GM08714 (cell line): ENCODE measurements at regions not wholly inside any gene's neighbourhood (a gene's known extent, or its start where the extent isn't known, plus 50 kb on each side); places are given as distances from the start of the nearest gene placed in this dataset.
"Not testable (repeated sequence)": the region's sequence is repeated elsewhere in the genome, so short reads cannot be mapped to it uniquely, and the experiment has no call there.

Experiments used
- H3K4me3 ChIP-seq: fragments of 200-500 bp; sonication (Bioruptor generic); 2 replicates; pipeline ENCODE4 v1.5.1; 2014; ENCODE audit warnings: mild to moderate bottlenecking, low read length, inconsistent platforms
- ZNF274 ChIP-seq: IDR thresholded peaks from 2 replicates; pipeline ENCODE4 v1.6.1; 2012; ENCODE audit warnings: mild to moderate bottlenecking, low read depth, low read length

DNA sequence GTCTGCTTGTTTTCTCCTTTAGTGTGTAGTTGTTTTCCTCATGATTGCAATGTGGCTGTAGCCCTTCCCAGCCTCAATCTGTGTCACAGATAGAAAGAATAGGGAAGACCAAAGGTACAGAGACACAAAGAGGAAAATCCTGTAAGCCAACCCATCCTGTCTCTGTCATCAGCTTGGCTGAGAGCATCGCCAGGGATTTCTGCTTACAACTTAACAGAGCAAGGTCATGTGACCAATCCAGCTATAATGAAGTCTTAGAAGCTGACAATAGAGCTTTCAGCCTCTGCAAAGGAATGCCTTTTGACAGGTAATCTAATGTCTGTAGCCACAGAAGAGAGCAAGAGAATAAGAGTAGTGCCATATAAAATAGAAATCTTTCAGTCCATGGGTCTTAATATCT is 1598.0 kb upstream of the AGA start:
- H3K4me3 ChIP-seq = no peak overlapping the region
- TF ChIP-seq ZNF274 = no peak

DNA sequence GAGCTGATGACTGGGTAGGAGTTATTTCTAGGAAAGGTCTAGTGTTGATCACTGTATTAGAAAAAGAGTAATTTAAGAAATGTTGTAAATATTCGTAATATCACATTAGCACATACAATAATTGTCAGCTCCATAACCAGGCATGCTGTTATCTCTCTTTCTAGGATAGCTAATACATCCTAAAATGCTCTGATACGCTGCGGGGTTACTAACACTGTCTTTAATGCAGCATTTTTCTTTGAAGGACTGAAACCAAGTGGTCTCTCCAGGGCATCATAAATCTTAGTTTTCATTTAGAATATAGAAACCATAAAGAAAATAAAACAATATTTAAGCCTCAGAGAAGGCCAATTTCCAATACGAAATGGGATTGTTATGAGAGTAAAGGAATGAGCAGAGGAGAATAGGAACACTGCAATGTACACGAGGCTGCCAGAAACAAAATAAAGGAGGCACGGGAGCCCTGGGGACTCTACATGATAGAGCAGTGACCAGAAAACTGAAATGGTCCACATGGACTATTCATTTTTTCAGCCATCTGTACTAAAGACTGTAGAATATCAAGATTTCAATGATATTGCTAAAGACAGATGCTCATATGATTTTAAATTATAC is 1606.7 kb upstream of the AGA start:
- TF ChIP-seq ZNF274 = no peak
- no peak overlapping the region for H3K4me3 ChIP-seq

DNA sequence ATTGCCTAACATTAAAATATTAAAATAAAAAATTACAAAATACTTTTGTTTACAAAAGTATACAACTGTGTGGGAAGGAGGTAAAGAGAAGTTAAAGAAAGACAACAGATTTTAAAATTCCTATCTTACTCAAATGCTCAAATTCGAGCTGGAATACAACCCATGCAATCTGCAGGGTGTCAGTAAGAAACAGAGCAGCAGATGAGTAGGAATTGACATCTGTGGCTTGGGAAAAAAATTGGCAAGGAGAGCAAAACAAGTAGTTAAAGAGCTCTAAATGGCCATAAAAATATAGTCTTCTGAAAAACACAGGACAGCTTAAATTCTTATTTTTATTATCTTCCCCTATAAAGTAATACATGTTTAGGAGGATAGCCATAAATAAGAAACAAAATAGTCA is 1609.0 kb upstream of the AGA start:
- no peak for TF ChIP-seq ZNF274
- H3K4me3 ChIP-seq = no peak overlapping the region

DNA sequence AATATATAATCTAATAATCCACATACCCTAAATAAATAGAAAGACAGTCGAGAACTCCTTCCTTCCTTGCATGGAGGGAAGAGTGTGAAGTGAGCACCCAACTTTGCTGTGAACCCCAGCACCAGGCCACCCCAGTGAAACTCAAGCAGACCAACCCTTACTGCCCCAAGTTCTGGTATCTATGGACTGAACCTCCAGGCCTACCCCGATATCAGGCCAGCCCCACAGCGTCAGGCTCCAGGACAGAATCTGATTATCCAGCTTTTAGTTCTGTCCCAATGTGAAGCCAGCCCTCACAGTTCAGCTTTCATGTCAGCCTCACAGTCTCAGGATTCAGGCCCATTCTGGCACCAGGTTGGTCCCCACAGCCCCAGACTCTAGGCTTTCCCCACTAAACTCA is 1617.2 kb upstream of the AGA start:
- TF ChIP-seq ZNF274 = no peak
- H3K4me3 ChIP-seq = no peak overlapping the region

DNA sequence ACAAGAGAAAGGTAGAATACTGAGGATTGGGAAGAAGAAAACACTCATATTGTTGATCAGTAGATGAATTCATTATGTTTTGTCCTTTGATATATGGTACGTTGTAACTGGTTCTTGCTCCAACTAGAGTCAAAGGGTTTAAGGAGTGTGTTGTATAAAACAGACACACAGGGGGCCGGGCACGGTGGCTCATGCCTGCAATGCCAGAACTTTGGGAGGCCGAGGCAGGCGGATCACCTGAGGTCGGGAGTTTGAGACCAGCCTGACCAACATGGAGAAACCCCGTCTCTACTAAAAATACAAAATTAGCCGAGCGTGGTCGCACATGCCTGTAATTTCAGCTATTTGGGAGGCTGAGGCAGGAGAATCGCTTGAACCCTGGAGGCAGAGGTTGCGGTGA is 1624.0 kb upstream of the AGA start:
- H3K4me3 ChIP-seq = not testable (repeated sequence)

DNA sequence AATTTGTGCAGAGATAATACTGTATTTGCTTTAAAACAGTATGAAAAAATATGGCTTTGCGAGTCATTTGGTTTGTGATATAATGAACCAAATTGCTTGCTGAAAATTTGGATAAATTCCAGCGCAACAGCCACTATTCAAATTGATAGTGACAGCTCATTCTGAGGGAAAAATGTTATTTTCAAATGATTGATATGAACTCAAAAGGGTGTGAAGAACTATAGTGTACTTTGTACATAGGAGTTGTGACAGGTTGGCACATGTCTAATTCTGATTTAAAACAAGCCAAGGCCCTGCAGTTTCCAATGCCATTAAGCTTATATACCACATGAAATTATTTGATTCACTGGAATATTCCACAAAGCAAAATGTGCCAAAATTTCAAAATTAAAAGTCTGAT is 1628.9 kb upstream of the AGA start:
- no peak for TF ChIP-seq ZNF274
- H3K4me3 ChIP-seq = no peak overlapping the region

DNA sequence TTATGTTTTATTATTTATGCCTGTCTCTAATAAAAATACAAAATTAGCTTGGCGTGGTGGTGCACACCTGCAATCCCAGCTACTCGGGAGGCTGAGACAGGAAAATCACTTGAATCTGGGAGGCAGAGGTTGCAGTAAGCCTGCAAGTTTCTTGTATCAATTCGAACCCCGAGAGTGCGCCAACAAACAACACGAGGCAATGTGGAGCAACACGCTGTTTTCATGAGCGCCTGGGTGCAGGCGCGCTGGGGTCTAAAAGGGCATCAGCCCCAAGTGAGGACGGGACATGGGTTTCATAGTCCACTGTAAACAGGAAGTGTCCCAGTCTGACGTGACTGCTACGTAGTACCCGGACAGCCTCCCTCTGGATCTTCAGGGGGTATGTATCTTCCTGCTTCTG is 1634.6 kb upstream of the AGA start:
- no peak for TF ChIP-seq ZNF274
- H3K4me3 ChIP-seq = no peak overlapping the region

DNA sequence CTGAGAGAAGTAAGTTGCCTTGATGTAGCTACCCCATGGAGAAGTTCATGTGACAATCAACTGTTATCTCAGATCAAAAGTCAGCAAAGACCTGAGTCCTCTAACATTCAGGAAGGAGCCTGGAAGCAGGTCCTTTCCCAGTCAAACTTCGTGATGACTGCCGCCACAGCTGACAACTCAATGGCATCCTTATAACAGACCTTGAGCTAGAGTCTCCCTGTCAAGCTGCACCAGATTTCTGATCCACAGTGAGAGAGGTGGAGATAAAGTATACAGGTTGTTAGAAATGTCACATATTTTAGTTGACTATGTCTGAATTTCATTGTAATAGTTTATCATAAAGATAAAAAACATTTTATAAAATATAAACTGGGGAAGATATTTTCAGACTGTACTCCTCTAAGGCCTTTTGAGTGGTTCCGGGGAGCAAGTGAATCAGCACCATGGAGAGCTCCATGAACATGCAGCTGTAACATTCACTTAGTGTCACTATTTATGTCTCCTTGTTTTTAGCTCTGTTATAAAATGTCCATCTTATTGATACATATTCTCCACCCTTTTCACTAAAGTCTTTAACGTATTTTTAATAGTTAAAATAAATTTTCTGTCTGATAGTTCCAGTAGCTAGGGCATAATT is 1653.5 kb upstream of the AGA start:
- TF ChIP-seq ZNF274 = no peak
- no peak overlapping the region for H3K4me3 ChIP-seq

DNA sequence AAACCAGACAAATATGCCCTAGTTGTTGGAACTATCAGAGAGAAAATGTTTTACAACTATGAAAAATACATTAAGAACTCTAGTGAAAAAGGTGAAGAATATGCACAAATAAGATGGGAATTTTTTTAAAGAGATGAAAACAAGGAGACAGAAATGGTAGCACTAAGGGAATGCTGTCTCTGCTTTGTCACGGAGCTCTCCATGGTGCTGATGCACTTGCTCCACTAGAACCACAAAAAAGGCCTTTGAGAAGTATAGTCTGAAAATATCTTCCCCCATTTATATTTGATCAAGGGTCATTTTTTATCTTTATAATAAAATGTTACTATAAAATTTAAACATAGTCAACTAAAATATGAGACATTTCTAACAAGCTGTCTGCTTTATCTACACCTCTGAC is 1655.5 kb upstream of the AGA start:
- H3K4me3 ChIP-seq = no peak overlapping the region
- no peak for TF ChIP-seq ZNF274

DNA sequence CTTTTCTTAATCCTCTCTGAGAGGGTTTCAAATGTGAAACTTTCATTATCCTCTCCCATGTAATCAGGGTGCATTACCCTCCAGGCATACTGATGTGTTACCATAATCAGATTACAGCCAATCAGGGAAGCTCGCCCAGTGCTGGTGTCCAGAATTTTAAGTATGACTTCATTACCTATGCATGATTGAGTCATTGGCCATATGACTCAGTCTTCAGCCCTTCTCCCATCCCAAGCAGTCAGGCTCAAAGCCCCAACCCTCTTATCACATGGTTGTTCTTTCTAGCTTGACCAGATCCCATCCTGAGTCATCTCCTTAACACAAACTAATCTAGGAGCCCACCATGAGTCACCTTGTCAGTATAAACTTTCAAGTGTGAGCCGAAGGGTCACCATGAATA is 1668.1 kb upstream of the AGA start:
- H3K4me3 ChIP-seq = no peak overlapping the region
- TF ChIP-seq ZNF274 = no peak

DNA sequence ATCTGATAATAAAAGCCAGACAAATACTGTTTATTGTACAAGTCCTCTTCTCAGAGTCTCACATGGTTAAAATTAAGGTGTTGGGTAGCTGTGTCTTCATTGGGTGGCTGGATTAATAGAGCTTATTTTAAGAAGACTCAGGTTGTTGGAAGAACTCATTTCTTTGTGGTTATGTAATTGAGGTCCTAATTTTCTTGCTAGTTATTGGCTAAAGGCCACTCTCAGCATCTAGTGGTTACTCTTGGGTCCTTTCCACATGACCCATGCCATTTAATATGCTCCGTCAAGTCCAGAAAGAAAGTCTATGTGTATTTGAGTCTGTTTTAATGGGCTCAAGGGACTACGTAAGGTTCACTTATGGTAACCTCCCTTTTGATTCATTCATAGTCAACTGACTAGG is 1668.6 kb upstream of the AGA start:
- H3K4me3 ChIP-seq = no peak overlapping the region
- no peak for TF ChIP-seq ZNF274

DNA sequence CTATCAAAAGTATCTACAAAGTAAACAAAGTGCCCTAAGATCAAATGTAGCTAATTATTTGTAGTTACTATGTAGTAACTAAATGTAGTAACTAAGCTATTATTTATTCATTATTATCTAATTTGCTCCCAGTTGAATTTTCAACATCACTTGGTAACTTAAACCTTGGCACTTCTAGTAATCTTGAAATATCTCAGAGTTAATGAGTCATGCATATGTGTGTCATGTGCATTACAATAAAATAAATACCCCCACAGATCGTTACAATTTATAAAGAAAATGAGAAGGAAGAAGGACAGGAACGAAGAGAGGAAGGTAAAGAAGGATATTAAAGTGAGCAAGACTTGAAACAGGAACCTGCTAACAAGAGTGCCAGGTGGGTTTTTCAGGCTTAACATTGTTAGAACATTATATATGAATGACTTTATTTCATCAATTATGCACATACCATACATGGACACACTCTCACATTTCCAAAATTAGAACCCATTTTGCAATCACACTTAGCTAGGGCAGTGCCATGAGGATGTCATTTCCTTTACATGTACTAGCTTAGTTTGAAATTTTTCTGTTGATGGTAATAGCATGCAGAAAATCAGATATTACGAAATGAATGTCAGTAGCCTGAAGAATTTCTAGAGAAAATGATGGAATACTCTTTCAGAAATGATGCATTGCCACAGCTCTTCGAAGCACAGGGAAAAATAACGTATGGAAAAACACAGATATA is 1670.4 kb upstream of the AGA start:
- TF ChIP-seq ZNF274 = no peak
- no peak overlapping the region for H3K4me3 ChIP-seq

DNA sequence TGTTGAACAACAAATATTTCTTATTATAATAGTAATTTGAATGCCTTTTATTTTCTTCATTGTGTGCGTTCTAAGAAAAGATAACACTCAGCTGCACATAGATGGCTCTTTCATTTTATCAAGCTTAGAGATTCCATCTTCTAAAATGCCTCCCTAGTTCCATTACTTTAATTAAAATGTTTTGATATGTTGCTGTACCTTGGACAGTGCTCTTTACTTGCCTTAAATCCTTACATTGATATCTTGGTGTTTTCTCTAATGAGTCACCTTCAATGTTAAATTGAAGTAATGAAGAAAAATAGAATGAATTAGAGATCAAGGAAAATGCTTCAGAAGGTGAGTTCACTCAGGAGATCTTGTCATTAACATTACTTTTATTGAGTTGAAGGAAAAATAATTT is 1672.4 kb upstream of the AGA start:
- TF ChIP-seq ZNF274 = no peak

DNA sequence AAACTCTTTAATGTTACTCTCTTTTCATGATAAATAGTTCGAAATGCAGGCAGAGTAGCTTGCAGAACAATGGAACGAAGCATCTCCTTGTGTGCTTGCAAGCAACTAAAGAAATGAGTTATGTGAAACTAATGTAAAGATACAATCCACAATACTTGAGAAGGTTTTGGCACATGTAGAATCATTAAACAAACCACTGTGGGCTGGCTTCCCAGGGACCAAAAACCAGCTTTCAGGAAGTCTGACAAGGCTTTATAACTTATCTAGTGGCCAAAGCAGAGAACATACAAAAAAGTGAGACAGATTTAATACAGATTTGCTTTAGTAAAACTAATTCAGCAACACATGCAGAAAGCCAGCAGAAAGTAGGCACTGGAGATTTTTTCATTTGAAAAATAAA is 1673.8 kb upstream of the AGA start:
- no peak overlapping the region for H3K4me3 ChIP-seq
- no peak for TF ChIP-seq ZNF274

More for the DNA sequence above, 1672.4 kb upstream of the AGA start:
- no peak overlapping the region for H3K4me3 ChIP-seq

DNA sequence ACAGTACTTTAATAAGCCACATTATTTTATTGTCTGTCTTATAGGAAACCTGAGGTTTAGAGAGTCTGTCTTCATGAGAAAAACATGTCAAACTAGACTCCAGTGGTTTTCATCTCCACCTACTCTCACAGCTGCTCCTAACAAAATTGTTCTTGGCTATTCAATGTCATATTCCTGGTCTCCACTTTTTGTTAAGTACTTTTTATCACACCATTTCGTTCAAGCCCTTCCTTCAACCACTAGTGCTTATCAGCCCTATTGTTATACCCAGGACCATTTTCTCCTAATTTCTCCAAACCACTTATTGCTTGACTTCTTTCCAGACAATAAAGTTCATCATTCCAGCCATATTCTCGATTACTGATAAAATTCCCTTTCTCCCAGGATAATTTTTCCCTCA is 1674.3 kb upstream of the AGA start:
- TF ChIP-seq ZNF274 = no peak
- no peak overlapping the region for H3K4me3 ChIP-seq
